GM18505 (cell line): ENCODE measurements at regions not wholly inside any gene's neighbourhood (a gene's known extent, or its start where the extent isn't known, plus 50 kb on each side); places are given as distances from the start of the nearest gene placed in this dataset.

ENCODE experiments used
- ATAC-seq: cut with Tn5 transposase; IDR thresholded peaks from one replicate; pipeline ENCODE4 v1.9.1; 2021; ENCODE audit not compliant: unreplicated experiment
- POLR2A ChIP-seq: IDR thresholded peaks from 4 replicates; pipeline ENCODE4 v1.6.1; 2011; ENCODE audit warnings: borderline replicate concordance; ENCODE audit not compliant: insufficient read depth, insufficient read length; ENCODE audit errors: extremely low read depth

- TF ChIP-seq POLR2A, result no peak
- ATAC-seq, result no peak
Observed at GRCh38 chr9:36728651-36729520, 156.2 kb downstream of the MELK start.

GRCh38 chr9:36729906-36730305 lies 157.2 kb downstream of the MELK start:
- no peak for ATAC-seq
- no peak for TF ChIP-seq POLR2A

- ATAC-seq, result no peak
- no peak for TF ChIP-seq POLR2A
Observed at GRCh38 chr9:36730414-36730813, 157.7 kb downstream of the MELK start.

GRCh38 chr9:36731068-36731956 lies 158.6 kb downstream of the MELK start:
- ATAC-seq, result no peak
- no peak for TF ChIP-seq POLR2A

- ATAC-seq, result no peak
- no peak for TF ChIP-seq POLR2A
Observed at GRCh38 chr9:36734737-36735136, 162.0 kb downstream of the MELK start.

- no peak for TF ChIP-seq POLR2A
- no peak for ATAC-seq
Observed at GRCh38 chr9:36736648-36737047, 164.0 kb downstream of the MELK start.

GRCh38 chr9:36738318-36738976 lies 165.8 kb downstream of the MELK start:
- TF ChIP-seq POLR2A, result no peak
- ATAC-seq, result no peak

- no peak for ATAC-seq
- no peak for TF ChIP-seq POLR2A
Observed at GRCh38 chr9:36739373-36740116, 166.8 kb downstream of the MELK start.

GRCh38 chr9:36742264-36742663 lies 169.6 kb downstream of the MELK start:
- TF ChIP-seq POLR2A, result no peak
- ATAC-seq, result no peak

- no peak for ATAC-seq
Observed at GRCh38 chr9:36744678-36745077, 172.0 kb downstream of the MELK start.

GRCh38 chr9:36745977-36746376 lies 173.3 kb downstream of the MELK start:
- no peak for TF ChIP-seq POLR2A
- no peak for ATAC-seq

More at GRCh38 chr9:36744678-36745077, 172.0 kb downstream of the MELK start:
- TF ChIP-seq POLR2A, result no peak

GRCh38 chr9:36746415-36746814 lies 173.7 kb downstream of the MELK start:
- no peak for ATAC-seq
- TF ChIP-seq POLR2A, result no peak

- no peak for TF ChIP-seq POLR2A
- ATAC-seq, result no peak
Observed at GRCh38 chr9:36748322-36748899, 175.7 kb downstream of the MELK start.

GRCh38 chr9:36749461-36749860 lies 176.8 kb downstream of the MELK start:
- ATAC-seq, result no peak
- TF ChIP-seq POLR2A, result no peak
